GM12872 (cell line): ENCODE measurements at regions not wholly inside any gene's neighbourhood (a gene's known extent, or its start where the extent isn't known, plus 50 kb on each side); places are given as distances from the start of the nearest gene placed in this dataset.

Experiments used
- TF ChIP-seq, protein P1 (sequence below): IDR thresholded peaks from 3 replicates; pipeline ENCODE4 v1.5.1; 2011; ENCODE audit warnings: low read depth, mild to moderate bottlenecking, low read length, moderate library complexity; ENCODE audit not compliant: insufficient read depth

DNA sequence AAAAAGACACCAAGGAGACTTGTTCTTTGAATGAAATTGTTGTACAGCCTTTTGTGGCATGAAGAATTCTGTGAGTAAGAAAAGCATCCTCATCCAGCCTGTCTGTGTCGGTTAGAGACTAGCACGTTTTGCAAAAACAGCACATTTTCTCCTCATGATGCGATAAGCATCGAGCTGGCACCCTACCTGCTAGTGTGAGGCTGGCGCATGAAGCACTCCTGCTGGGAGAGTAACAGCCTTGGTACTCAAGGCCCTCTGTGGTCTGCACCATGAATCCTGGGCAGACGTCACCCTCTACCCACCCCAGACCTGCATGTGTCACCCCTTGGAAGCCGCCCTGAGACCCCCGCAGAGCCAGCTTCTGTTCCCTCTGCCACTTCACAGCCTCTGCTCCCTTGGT, 92.6 kb upstream of the TMEM132E start:
- TF ChIP-seq, protein P1, sequence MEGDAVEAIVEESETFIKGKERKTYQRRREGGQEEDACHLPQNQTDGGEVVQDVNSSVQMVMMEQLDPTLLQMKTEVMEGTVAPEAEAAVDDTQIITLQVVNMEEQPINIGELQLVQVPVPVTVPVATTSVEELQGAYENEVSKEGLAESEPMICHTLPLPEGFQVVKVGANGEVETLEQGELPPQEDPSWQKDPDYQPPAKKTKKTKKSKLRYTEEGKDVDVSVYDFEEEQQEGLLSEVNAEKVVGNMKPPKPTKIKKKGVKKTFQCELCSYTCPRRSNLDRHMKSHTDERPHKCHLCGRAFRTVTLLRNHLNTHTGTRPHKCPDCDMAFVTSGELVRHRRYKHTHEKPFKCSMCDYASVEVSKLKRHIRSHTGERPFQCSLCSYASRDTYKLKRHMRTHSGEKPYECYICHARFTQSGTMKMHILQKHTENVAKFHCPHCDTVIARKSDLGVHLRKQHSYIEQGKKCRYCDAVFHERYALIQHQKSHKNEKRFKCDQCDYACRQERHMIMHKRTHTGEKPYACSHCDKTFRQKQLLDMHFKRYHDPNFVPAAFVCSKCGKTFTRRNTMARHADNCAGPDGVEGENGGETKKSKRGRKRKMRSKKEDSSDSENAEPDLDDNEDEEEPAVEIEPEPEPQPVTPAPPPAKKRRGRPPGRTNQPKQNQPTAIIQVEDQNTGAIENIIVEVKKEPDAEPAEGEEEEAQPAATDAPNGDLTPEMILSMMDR, result no peak

DNA sequence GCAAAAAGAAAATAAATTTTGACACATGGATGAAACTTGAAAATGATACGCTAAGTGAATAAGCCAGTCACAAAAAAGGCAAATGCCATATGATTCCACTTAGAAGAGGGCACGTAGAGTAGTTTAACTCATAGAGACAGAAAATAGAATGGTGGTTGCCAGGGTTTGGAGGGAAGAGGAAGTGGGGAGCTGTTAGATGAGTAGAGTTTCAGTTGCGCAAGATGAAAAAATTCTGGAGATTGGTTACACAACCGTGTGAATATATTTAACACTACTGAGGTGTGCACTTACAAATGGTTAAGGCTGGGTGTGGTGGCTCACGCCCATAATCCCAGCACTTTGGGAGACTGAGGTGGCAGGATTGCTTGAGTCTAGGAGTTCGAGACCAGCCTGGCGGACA, 93.4 kb upstream of the TMEM132E start:
- TF ChIP-seq, protein P1, result no peak

DNA sequence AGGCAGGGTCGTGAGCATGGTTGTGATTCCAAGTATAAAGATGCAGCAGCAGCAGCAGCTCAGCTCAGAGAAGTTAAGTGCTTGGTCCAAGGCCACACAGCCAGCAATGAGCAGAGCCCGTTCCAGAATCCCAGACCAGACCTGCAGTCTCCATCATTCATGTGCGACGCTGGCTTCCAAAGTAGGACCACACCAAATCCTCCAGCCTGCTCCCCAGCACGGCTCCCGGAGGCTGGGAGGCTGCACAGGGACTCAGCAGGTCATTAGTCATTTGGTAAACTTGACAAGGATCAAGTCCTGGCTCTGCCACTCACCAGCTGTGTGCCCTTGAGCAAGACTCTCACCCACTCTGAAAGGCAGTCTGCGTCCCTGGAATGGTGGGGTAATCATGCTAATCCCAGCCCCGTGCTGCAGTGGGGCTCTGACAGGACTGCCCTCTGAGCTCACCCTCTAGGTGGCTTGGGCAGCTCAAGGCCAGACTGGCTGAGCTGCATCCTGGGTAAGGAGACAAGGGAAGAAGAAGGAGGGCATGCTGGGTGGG, 95.1 kb upstream of the TMEM132E start:
- TF ChIP-seq, protein P1, result no peak

DNA sequence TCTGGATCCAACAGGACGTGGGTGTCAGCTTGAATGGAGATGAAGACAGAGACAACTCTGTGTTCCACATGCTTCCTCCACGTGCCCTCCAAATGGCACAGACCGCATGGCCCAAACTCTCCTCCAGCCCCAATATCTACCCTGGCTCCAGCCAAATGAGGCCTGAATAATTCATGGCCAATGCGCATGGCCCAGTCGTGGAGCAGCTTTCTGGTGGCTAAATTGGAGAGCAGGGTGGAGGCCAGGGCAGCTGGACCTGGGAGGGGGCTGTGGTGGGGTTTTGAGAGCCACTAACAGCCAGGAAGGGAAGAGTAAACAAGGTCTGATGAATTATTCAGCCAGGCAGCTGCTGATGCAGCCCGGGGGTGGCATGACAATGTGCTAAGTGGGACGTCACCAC, 96.7 kb upstream of the TMEM132E start:
- TF ChIP-seq, protein P1, result no peak

DNA sequence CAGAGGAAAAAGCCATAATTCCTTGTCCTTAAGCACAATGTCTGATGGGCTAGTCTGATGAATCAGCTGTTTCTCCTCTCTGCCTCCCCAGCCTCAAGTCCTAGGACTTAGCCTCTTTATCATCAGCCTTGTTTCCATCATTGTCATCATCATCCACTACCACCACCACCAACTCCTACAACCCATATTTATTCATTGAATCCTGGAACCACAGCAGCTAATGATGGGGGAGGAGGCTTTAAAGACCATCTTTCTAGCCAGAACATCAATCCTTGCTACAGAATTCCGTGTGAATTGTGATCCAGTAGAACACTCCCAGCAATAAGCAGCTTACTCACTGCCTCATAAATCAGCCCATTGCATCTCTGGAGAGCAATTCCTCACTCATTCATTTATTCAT, 97.6 kb upstream of the TMEM132E start:
- TF ChIP-seq, protein P1, result no peak

DNA sequence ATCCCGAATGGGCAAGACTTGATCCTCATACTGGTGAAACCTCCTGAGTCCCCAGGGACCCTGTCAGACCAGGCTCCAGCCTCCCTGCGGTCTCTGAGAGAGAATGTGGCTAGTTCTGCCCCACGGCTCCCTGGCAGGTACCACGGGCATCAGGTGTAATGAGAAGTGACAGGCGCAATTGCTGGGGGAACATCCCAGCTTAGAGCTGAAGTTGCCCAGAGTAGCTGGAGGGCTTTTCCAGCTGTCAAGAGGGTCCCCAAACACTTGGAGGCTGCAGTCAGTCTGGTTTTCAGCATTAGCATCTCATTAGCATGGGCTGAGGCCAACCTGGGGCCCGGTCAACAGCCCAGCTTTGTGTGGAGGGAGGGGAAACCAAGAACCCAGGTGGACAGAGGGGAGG, 100.0 kb upstream of the TMEM132E start:
- TF ChIP-seq, protein P1, result no peak

DNA sequence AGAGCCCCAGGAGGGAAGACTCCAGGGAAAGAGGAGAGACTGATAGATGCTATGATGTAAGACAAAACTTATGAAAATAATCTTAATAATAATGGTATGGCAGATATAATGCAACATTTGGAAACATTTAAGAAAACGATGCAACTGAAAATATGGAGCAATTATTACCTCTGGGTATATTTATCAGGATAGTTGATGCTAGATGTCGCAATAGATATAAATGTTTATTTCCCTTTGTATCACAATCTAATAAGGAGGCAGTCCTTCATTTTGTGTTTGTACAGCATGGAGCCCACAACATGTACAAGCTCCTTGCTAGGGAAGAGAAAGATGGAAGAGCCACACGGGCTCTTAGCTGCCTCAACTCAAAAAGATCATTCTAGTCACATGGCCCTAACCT, 101.1 kb upstream of the TMEM132E start:
- TF ChIP-seq, protein P1, result no peak

DNA sequence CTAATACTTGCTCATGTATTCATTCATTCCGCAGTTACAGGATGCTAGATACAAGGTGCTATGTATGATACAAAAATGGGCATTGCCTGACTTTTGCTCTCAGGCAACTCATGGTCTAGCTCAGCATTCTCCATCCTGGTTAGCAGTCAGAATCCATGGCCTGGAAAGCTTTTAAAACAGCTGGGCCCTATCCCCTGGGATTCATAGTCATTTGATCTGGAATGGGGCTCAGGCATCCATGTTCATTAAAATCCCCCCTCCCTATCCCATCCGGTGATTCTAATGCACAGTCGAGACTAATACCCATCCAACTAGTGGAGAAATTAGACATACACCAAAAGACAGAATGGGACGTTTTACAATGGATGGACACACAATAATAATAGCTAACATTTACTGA, 104.1 kb upstream of the TMEM132E start:
- TF ChIP-seq, protein P1, result no peak
